T1000 (cell line): ENCODE measurements at regions not wholly inside any gene's neighbourhood (a gene's known extent, or its start where the extent isn't known, plus 50 kb on each side); places are given as distances from the start of the nearest gene placed in this dataset.

Source experiments
- DNase-seq: peaks from one replicate; lab custom pipeline; 2025; ENCODE audit warnings: mixed read lengths; lab: John Stamatoyannopoulos, UW

DNA sequence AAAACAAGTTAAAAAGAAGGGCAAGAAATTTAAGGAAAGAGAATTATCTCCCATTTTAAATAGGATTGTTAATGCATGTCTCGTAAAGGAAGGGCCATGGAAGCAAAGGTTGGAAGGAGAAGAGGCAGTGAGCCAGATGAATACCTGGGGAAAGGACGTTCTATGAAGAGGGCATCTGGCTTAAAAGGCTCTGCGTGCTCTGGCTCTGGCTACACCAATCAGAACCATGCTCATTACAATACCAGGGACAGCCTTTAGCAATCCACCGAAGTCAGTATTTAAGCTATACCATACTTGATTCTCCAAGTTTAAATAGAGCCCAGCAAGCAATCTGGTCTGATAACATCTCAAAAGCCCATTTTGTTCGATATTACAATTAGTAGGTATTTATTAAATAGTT, 58.5 kb upstream of the C1orf87 start:
- DNase-seq = no peak

DNA sequence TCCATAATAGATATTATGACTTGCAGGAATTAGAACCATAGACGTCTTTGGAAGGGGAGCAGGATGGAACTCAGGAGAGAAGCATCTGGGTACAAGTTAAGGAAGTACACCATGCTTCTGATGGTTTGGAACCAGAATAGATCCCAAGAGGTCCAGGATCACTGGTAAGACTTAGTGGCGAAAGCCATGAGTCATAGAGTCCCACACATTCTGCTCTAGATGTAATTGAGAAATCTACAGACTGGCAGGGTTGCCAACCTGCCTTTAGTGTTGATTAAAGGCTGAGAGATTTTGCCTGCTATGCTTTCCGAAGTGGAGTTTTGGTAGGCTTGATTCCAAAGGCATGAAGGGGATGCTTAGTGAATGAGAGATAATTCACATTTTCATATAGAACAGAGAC, 57.1 kb upstream of the C1orf87 start:
- DNase-seq = no peak

DNA sequence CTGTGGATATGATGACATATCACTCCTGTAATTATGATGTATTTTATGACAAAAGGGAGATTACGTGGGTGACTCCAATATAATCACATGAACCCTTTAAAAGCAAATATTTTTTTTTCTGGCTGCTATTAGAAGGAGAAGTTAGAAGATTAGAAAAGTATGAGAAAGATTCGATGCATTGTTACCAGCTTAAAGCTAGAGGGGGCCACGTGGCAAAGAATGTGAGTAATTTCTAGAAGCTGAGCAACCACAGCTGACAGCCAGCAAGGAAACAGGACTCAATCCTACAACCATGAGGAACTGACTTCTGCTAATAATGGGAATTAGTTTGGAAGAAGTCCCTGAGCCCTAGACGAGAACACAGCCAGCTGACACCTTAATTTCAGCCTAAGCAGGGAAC, 56.3 kb upstream of the C1orf87 start:
- no peak for DNase-seq

GRCh38 chr1:60126723-60127122, 53.2 kb upstream of the C1orf87 start:
- DNase-seq = no peak
